HG02571 (cell line): ENCODE measurements at regions not wholly inside any gene's neighbourhood (a gene's known extent, or its start where the extent isn't known, plus 50 kb on each side); places are given as distances from the start of the nearest gene placed in this dataset.

ENCODE experiments used
- ATAC-seq: cut with Tn5 transposase; IDR thresholded peaks from one replicate; pipeline ENCODE4 v1.9.1; 2021; ENCODE audit warnings: mild to moderate bottlenecking, moderate library complexity; ENCODE audit not compliant: unreplicated experiment

GRCh38 chr10:111493024-111493625 is 416.3 kb downstream of the ADRA2A start:
- ATAC-seq: no peak

- ATAC-seq: no peak
These were observed 421.7 kb downstream of the ADRA2A start for GRCh38 chr10:111498560-111498959.

- no peak for ATAC-seq
These were observed 427.5 kb downstream of the ADRA2A start for GRCh38 chr10:111504376-111504775.

- no peak for ATAC-seq
These were observed 429.6 kb downstream of the ADRA2A start for GRCh38 chr10:111506266-111507034.

GRCh38 chr10:111511751-111512150 is 434.9 kb downstream of the ADRA2A start:
- no peak for ATAC-seq

- ATAC-seq: no peak
These were observed 438.4 kb downstream of the ADRA2A start for GRCh38 chr10:111515264-111515663.

GRCh38 chr10:111515706-111516105 is 438.9 kb downstream of the ADRA2A start:
- ATAC-seq: no peak

GRCh38 chr10:111516144-111516543 is 439.3 kb downstream of the ADRA2A start:
- no peak for ATAC-seq

GRCh38 chr10:111522141-111522540 is 445.3 kb downstream of the ADRA2A start:
- ATAC-seq: no peak

- no peak for ATAC-seq
These were observed 445.7 kb downstream of the ADRA2A start for GRCh38 chr10:111522551-111522950.

GRCh38 chr10:111523016-111523415 is 446.2 kb downstream of the ADRA2A start:
- no peak for ATAC-seq

- no peak for ATAC-seq
These were observed 447.3 kb downstream of the ADRA2A start for GRCh38 chr10:111524134-111524533.

GRCh38 chr10:111525696-111526095 is 448.9 kb downstream of the ADRA2A start:
- ATAC-seq: no peak

- no peak for ATAC-seq
These were observed 454.9 kb downstream of the ADRA2A start for GRCh38 chr10:111531690-111532089.

- ATAC-seq: no peak
These were observed 455.3 kb downstream of the ADRA2A start for GRCh38 chr10:111532139-111532538.

- ATAC-seq: no peak
These were observed 462.4 kb downstream of the ADRA2A start for GRCh38 chr10:111539246-111539645.

- no peak for ATAC-seq
These were observed 467.0 kb downstream of the ADRA2A start for GRCh38 chr10:111543854-111544253.

- no peak for ATAC-seq
These were observed 469.2 kb downstream of the ADRA2A start for GRCh38 chr10:111545861-111546605.

- no peak for ATAC-seq
These were observed 471.4 kb downstream of the ADRA2A start for GRCh38 chr10:111548084-111548726.

GRCh38 chr10:111551001-111551400 is 474.2 kb downstream of the ADRA2A start:
- ATAC-seq: no peak

- no peak for ATAC-seq
These were observed 479.8 kb downstream of the ADRA2A start for GRCh38 chr10:111556666-111557065.
